H1 (cell line): ENCODE measurements at regions not wholly inside any gene's neighbourhood (a gene's known extent, or its start where the extent isn't known, plus 50 kb on each side); places are given as distances from the start of the nearest gene placed in this dataset.
A peak's percentile ranks its signal among the peaks of the same experiment; 100 is the strongest.

ENCODE experiments used
- CTCF ChIA-PET: fragments of 300-600 bp; sonication (Branson Sonifier 250); formaldehyde crosslinking; loops from one replicate; lab custom pipeline; 2021; ENCODE audit not compliant: partially characterized antibody; lab: Charles Lee
- POLR2A ChIA-PET: fragments of 300-600 bp; sonication (Branson Sonifier 250); formaldehyde crosslinking; loops from one replicate; lab custom pipeline; 2021; ENCODE audit warnings: inconsistent platforms; ENCODE audit not compliant: partially characterized antibody; lab: Charles Lee
- DNase-seq, 2 experiments: peaks; one replicate each; pipeline versions ENCODE4 v3.0.0 to v3.0.0-alpha.2; 2010 to 2022; ENCODE audit warnings: low spot score in 2 of 2, low read depth in 1 of 2, mixed read lengths in 1 of 2
- FAIRE-seq: peaks from 2 replicates; lab custom pipeline; 2011; peaks lifted over from hg19 to GRCh38; lab: Jason Lieb, UNC
- H2AFZ ChIP-seq: 2 replicates; pipeline ENCODE4 v1.8.1; 2012; ENCODE audit warnings: low read length, inconsistent platforms
- H2AK5ac ChIP-seq: 2 replicates; pipeline ENCODE4 v1.6.1; 2013; ENCODE audit warnings: low read depth, low read length
- H2BK120ac ChIP-seq: replicated peaks from 2 replicates; pipeline ENCODE3; 2013; ENCODE audit warnings: low read depth, low read length, inconsistent platforms
- H2BK12ac ChIP-seq: 2 replicates; pipeline ENCODE4 v1.6.1; 2013; ENCODE audit warnings: low read depth, low read length
- H2BK15ac ChIP-seq: 2 replicates; pipeline ENCODE4 v1.6.1; 2013; ENCODE audit warnings: low read length
- H2BK20ac ChIP-seq: 2 replicates; pipeline ENCODE4 v1.6.1; 2013; ENCODE audit warnings: low read length
- H2BK5ac ChIP-seq: 2 replicates; pipeline ENCODE4 v1.6.1; 2013; ENCODE audit warnings: low read depth, low read length
- H3K14ac ChIP-seq: 2 replicates; pipeline ENCODE4 v1.6.1; 2013; ENCODE audit warnings: inconsistent platforms; ENCODE audit not compliant: insufficient read length
- H3K18ac ChIP-seq: 2 replicates; pipeline ENCODE4 v1.6.1; 2013; ENCODE audit warnings: low read length; ENCODE audit errors: extremely low read depth
- H3K23ac ChIP-seq: 2 replicates; pipeline ENCODE4 v1.6.1; 2013; ENCODE audit warnings: inconsistent platforms; ENCODE audit not compliant: insufficient read length
- H3K23me2 ChIP-seq: 2 replicates; pipeline ENCODE4 v1.6.1; 2013; ENCODE audit warnings: low read depth, low read length
- H3K27ac ChIP-seq: 2 replicates; pipeline ENCODE4 v1.6.1; 2011; ENCODE audit warnings: low read depth, low read length, inconsistent platforms
- H3K27me3 ChIP-seq, 4 experiments: replicated peaks in 1 of 4; 1 replicate in 1 of 4; 2 replicates in 3 of 4; pipeline versions ENCODE4 v1.6.1 to v1.8.1; 2011 to 2013; ENCODE audit warnings: low read length in 3 of 4, mild to moderate bottlenecking in 3 of 4, inconsistent platforms in 2 of 4, mixed read lengths in 2 of 4, moderate library complexity in 1 of 4; ENCODE audit not compliant: control insufficient read depth in 3 of 4, insufficient read depth in 3 of 4; ENCODE audit errors: extremely low read depth in 1 of 4
- H3K36me3 ChIP-seq, 4 experiments: 2 replicates each; pipeline versions ENCODE4 v1.6.1 to v1.8.1; 2011 to 2013; ENCODE audit warnings: mild to moderate bottlenecking in 4 of 4, low read length in 3 of 4, moderate library complexity in 2 of 4, control low read depth in 1 of 4, inconsistent platforms in 1 of 4; ENCODE audit not compliant: insufficient read depth in 4 of 4, control insufficient read depth in 2 of 4
- H3K4ac ChIP-seq: replicated peaks from 2 replicates; pipeline ENCODE3; 2013; ENCODE audit warnings: low read length, low read depth, mixed read lengths, inconsistent platforms; ENCODE audit not compliant: insufficient read length
- H3K4me1 ChIP-seq, 4 experiments: replicated peaks in 1 of 4; 1 replicate in 1 of 4; 2 replicates in 3 of 4; pipeline versions ENCODE4 v1.6.1 to v1.8.1; 2011 to 2013; ENCODE audit warnings: low read length in 3 of 4, inconsistent platforms in 2 of 4, mixed read lengths in 1 of 4; ENCODE audit not compliant: insufficient read depth in 4 of 4, control insufficient read depth in 3 of 4
- H3K4me2 ChIP-seq, 2 experiments: 2 replicates each; pipeline versions ENCODE4 v1.6.1 to v1.8.1; 2011 to 2013; ENCODE audit warnings: low read depth in 2 of 2, low read length in 2 of 2, control low read depth in 1 of 2, inconsistent platforms in 1 of 2, mild to moderate bottlenecking in 1 of 2; ENCODE audit not compliant: insufficient read depth in 1 of 2
- H3K4me3 ChIP-seq, 4 experiments: fragments of 200-600, 300-600 bp in 1 of 4; sonication (generic), shearing (Covaris generic), sonication (Bioruptor Twin) in 1 of 4; 2 replicates each; pipeline versions ENCODE4 v1.5.1 to v1.8.1; 2011 to 2016; ENCODE audit warnings: low read length in 4 of 4, low read depth in 3 of 4, control low read depth in 2 of 4, inconsistent platforms in 2 of 4, mild to moderate bottlenecking in 2 of 4, mixed read lengths in 1 of 4, moderate library complexity in 1 of 4; ENCODE audit not compliant: insufficient read depth in 2 of 4; ENCODE audit errors: extremely low read depth in 1 of 4
- H3K56ac ChIP-seq: replicated peaks from 2 replicates; pipeline ENCODE3; 2013; ENCODE audit warnings: low read depth, mild to moderate bottlenecking, mixed read lengths, low read length, inconsistent platforms; ENCODE audit not compliant: insufficient read length
- H3K79me1 ChIP-seq: 2 replicates; pipeline ENCODE4 v1.6.1; 2013; ENCODE audit warnings: low read depth, low read length, control low read depth
- H3K79me2 ChIP-seq, 2 experiments: 2 replicates each; pipeline versions ENCODE4 v1.6.1 to v1.8.1; 2012 to 2013; ENCODE audit warnings: low read length in 2 of 2, mild to moderate bottlenecking in 2 of 2, inconsistent platforms in 1 of 2; ENCODE audit not compliant: insufficient read depth in 2 of 2, control insufficient read depth in 1 of 2
- H3K9ac ChIP-seq, 4 experiments: replicated peaks in 1 of 4; 1 replicate in 1 of 4; 2 replicates in 3 of 4; pipeline versions ENCODE4 v1.6.1 to v1.8.1; 2011 to 2013; ENCODE audit warnings: low read depth in 3 of 4, low read length in 3 of 4, control low read depth in 2 of 4, mild to moderate bottlenecking in 2 of 4, moderate library complexity in 2 of 4, inconsistent platforms in 1 of 4; ENCODE audit errors: extremely low read depth in 1 of 4
- H3K9me3 ChIP-seq, 2 experiments: 2 replicates each; pipeline versions ENCODE4 v1.6.1 to v1.8.1; 2012 to 2013; ENCODE audit warnings: mild to moderate bottlenecking in 2 of 2, moderate library complexity in 2 of 2, control low read depth in 1 of 2, inconsistent platforms in 1 of 2, low read depth in 1 of 2, low read length in 1 of 2, mixed read lengths in 1 of 2; ENCODE audit not compliant: insufficient read depth in 2 of 2
- H4K20me1 ChIP-seq, 2 experiments: replicated peaks in 1 of 2; 2 replicates each; pipeline versions ENCODE3 to v1.8.1; 2011 to 2013; ENCODE audit warnings: inconsistent platforms in 2 of 2, low read length in 2 of 2, mild to moderate bottlenecking in 1 of 2; ENCODE audit not compliant: insufficient read depth in 2 of 2, control insufficient read depth in 1 of 2
- H4K5ac ChIP-seq: 2 replicates; pipeline ENCODE4 v1.6.1; 2013; ENCODE audit warnings: low read length, low read depth, mixed read lengths, inconsistent platforms; ENCODE audit not compliant: insufficient read length
- H4K8ac ChIP-seq: 2 replicates; pipeline ENCODE4 v1.8.0; 2013; ENCODE audit warnings: mild to moderate bottlenecking, moderate library complexity, low read length, inconsistent platforms; ENCODE audit not compliant: insufficient read depth; ENCODE audit errors: extremely low read depth
- H4K91ac ChIP-seq: replicated peaks from 2 replicates; pipeline ENCODE3; 2013; ENCODE audit warnings: low read length, mixed read lengths, inconsistent platforms; ENCODE audit not compliant: insufficient read length
- CBX5 ChIP-seq: fragments of 300-800, 300-1000 bp; sonication (generic); IDR thresholded peaks from 2 replicates; pipeline ENCODE4 v1.7.1; 2016; ENCODE audit warnings: antibody characterized with exemption, low read length, low read depth
- CEBPB ChIP-seq: IDR thresholded peaks from 2 replicates; pipeline ENCODE4 v1.6.1; 2012; ENCODE audit warnings: low read depth, low read length
- CHD1 ChIP-seq: IDR thresholded peaks from 2 replicates; pipeline ENCODE4 v1.6.1; 2012; ENCODE audit warnings: low read depth, low read length, improper control_type of control experiment
- CTBP2 ChIP-seq: IDR thresholded peaks from 2 replicates; pipeline ENCODE4 v1.7.0; 2011; ENCODE audit warnings: borderline replicate concordance, mild to moderate bottlenecking, moderate library complexity, mixed read lengths, low read length; ENCODE audit not compliant: insufficient read depth, insufficient read length
- GABPA ChIP-seq: IDR thresholded peaks from 2 replicates; pipeline ENCODE4 v1.6.1; 2011; ENCODE audit warnings: mild to moderate bottlenecking, low read length, moderate library complexity, borderline replicate concordance; ENCODE audit not compliant: insufficient read depth
- NANOG ChIP-seq: IDR thresholded peaks from 2 replicates; pipeline ENCODE4 v1.6.1; 2011; ENCODE audit warnings: low read length, low read depth, mild to moderate bottlenecking, inconsistent platforms; ENCODE audit not compliant: insufficient read depth, poor library complexity, severe bottlenecking
- NRF1 ChIP-seq: IDR thresholded peaks from 2 replicates; pipeline ENCODE4 v1.6.1; 2011; ENCODE audit warnings: mild to moderate bottlenecking, low read depth, low read length, improper control_type of control experiment
- RAD21 ChIP-seq, 2 experiments: IDR thresholded peaks in 1 of 2; conservative IDR thresholded peaks in 1 of 2; 2 replicates each; pipeline ENCODE4 v1.6.1; 2011; ENCODE audit warnings: low read depth in 2 of 2, low read length in 2 of 2, improper control_type of control experiment in 1 of 2, inconsistent platforms in 1 of 2, mild to moderate bottlenecking in 1 of 2, moderate library complexity in 1 of 2
- TAF1 ChIP-seq: IDR thresholded peaks from 2 replicates; pipeline ENCODE4 v1.6.1; 2011; ENCODE audit warnings: mild to moderate bottlenecking, low read depth, low read length
- YY1 ChIP-seq: IDR thresholded peaks from 2 replicates; pipeline ENCODE4 v1.6.1; 2011; ENCODE audit warnings: low read depth, mild to moderate bottlenecking, low read length
- WGBS, 2 experiments: shearing (Covaris generic) in 1 of 2; methylation state at CpG; one replicate each; pipeline versions ENCODE4 v1.1.6 to v1.1.7; 2013 to 2015; ENCODE audit warnings: low lambda C conversion rate in 2 of 2, mixed read lengths in 2 of 2, inconsistent platforms in 1 of 2, low coverage in 1 of 2, missing lambda C conversion rate in 1 of 2; ENCODE audit not compliant: insufficient replicate concordance in 2 of 2, insufficient coverage in 1 of 2, insufficient read length in 1 of 2; ENCODE audit errors: extremely low coverage in 1 of 2, missing lambda C conversion rate in 1 of 2; 5-methylcytosine and 5-hydroxymethylcytosine counted together
- TF ChIP-seq, protein P1 (sequence below): IDR thresholded peaks from 2 replicates; pipeline ENCODE4 v1.6.1; 2011; ENCODE audit warnings: low read depth, mild to moderate bottlenecking, low read length; ENCODE audit not compliant: insufficient read depth

- Histone ChIP-seq H4K20me1 (no peaks in the 10 kb centered on the region), H3K9ac (no peak overlapping the region), H2AFZ (no peak overlapping the region), H2BK12ac (peak overlapping the region; percentile 54; the same call in 1 of the 2 replicates), H3K23ac (no peak overlapping the region), H2BK120ac (no peak overlapping the region), H3K9me3 (no peaks in the 10 kb centered on the region), H4K91ac (no peak overlapping the region), H3K4me3 (no peak overlapping the region), H3K36me3 (no peaks in the 10 kb centered on the region), H3K79me1 (no peaks in the 10 kb centered on the region), H2BK20ac (no peak overlapping the region), H3K4me1 (peaks cover 2 to 8% (median 6%) of the 10 kb centered on the region in 4 experiments; a peak in 5 of 7 replicates), H2BK5ac (no peak overlapping the region), H3K27me3 (no peaks in the 10 kb centered on the region), H2AK5ac (no peak overlapping the region), H3K27ac (no peak overlapping the region), H3K14ac (no peak overlapping the region), H3K4me2 (no peak overlapping the region), H4K8ac (no peak overlapping the region), H3K4ac (no peak overlapping the region), H3K79me2 (no peaks in the 10 kb centered on the region), H4K5ac (no peak overlapping the region), H3K18ac (no peak overlapping the region), H3K23me2 (no peaks in the 10 kb centered on the region), H3K56ac (no peak overlapping the region), H2BK15ac (no peak overlapping the region)
- POLR2A ChIA-PET: no interaction called here
- WGBS, 2 experiments: 96% methylated on average over 5 of the region's 5 CpGs; no CpG with 5 or more reads in 1 of the 2 experiments
- DNase-seq (no peak), FAIRE-seq (no peak)
- CTCF ChIA-PET: interaction anchor here (0.7 to 1.2 kb wide), 3 partner anchors 54 to 139 kb away, joined by 3 read pairs; no protein-coding TSS in a partner anchor
- TF ChIP-seq CHD1: no peak
- TF ChIP-seq CTBP2: no peak
- no peak for TF ChIP-seq CEBPB
- no peak for TF ChIP-seq YY1
- no peak for TF ChIP-seq TAF1
- no peak for TF ChIP-seq GABPA
- TF ChIP-seq RAD21 (IDR thresholded peaks at IDR 0.05 in 1 of 2, conservative IDR thresholded peaks at IDR 0.05 in 1 of 2; ENCODE audit: low read depth in 2 of 2, low read length in 2 of 2): no peak
- no peak for TF ChIP-seq NANOG
- TF ChIP-seq, protein P1, sequence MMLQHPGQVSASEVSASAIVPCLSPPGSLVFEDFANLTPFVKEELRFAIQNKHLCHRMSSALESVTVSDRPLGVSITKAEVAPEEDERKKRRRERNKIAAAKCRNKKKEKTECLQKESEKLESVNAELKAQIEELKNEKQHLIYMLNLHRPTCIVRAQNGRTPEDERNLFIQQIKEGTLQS: no peak
- no peak for TF ChIP-seq NRF1
- no peak for TF ChIP-seq CBX5
These were observed 222.9 kb downstream of the HNMT start for GRCh38 chr2:138187221-138187620.
